GM21381 (cell line): ENCODE measurements at regions not wholly inside any gene's neighbourhood (a gene's known extent, or its start where the extent isn't known, plus 50 kb on each side); places are given as distances from the start of the nearest gene placed in this dataset.
"Not testable (repeated sequence)": the region's sequence is repeated elsewhere in the genome, so short reads cannot be mapped to it uniquely, and the experiment has no call there.

Experiments used
- ATAC-seq: cut with Tn5 transposase; IDR thresholded peaks from one replicate; pipeline ENCODE4 v1.9.1; 2021; ENCODE audit warnings: mild to moderate bottlenecking, moderate library complexity; ENCODE audit not compliant: unreplicated experiment

GRCh38 chr9:1535051-1535450, 480.1 kb upstream of the SMARCA2 start:
- ATAC-seq, result peak; percentile 55

- no peak for ATAC-seq
Observed at GRCh38 chr9:1535599-1535998, 479.5 kb upstream of the SMARCA2 start.

- peak; percentile 62 for ATAC-seq
Observed at GRCh38 chr9:1536522-1537170, 478.5 kb upstream of the SMARCA2 start.

- ATAC-seq, result no peak
Observed at GRCh38 chr9:1538301-1538700, 476.8 kb upstream of the SMARCA2 start.

GRCh38 chr9:1539216-1539615, 475.9 kb upstream of the SMARCA2 start:
- no peak for ATAC-seq

GRCh38 chr9:1550636-1551035, 464.5 kb upstream of the SMARCA2 start:
- ATAC-seq, result no peak

- peak; percentile 65 for ATAC-seq
Observed at GRCh38 chr9:1554081-1555035, 460.8 kb upstream of the SMARCA2 start.

- ATAC-seq, result not testable (repeated sequence)
Observed at GRCh38 chr9:1558666-1559065, 456.5 kb upstream of the SMARCA2 start.

GRCh38 chr9:1575939-1576338, 439.2 kb upstream of the SMARCA2 start:
- ATAC-seq, result no peak

- ATAC-seq, result peak; percentile 92
Observed at GRCh38 chr9:1580215-1580614, 434.9 kb upstream of the SMARCA2 start.

GRCh38 chr9:1581926-1582325, 433.2 kb upstream of the SMARCA2 start:
- ATAC-seq, result no peak

GRCh38 chr9:1591310-1591709, 423.8 kb upstream of the SMARCA2 start:
- no peak for ATAC-seq

GRCh38 chr9:1598270-1598669, 416.9 kb upstream of the SMARCA2 start:
- ATAC-seq, result no peak

GRCh38 chr9:1599961-1600360, 415.2 kb upstream of the SMARCA2 start:
- no peak for ATAC-seq

GRCh38 chr9:1604942-1605560, 410.1 kb upstream of the SMARCA2 start:
- ATAC-seq, result peak; percentile 58

GRCh38 chr9:1606253-1606652, 408.9 kb upstream of the SMARCA2 start:
- no peak for ATAC-seq

- no peak for ATAC-seq
Observed at GRCh38 chr9:1612886-1613285, 402.3 kb upstream of the SMARCA2 start.

GRCh38 chr9:1617419-1617818, 397.7 kb upstream of the SMARCA2 start:
- no peak for ATAC-seq

- no peak for ATAC-seq
Observed at GRCh38 chr9:1619915-1620710, 395.0 kb upstream of the SMARCA2 start.

- no peak for ATAC-seq
Observed at GRCh38 chr9:1637401-1637800, 377.7 kb upstream of the SMARCA2 start.

GRCh38 chr9:1639166-1639565, 376.0 kb upstream of the SMARCA2 start:
- no peak for ATAC-seq
